Spleen (tissue), 11 donors: ENCODE measurements at regions not wholly inside any gene's neighbourhood (a gene's known extent, or its start where the extent isn't known, plus 50 kb on each side); places are given as distances from the start of the nearest gene placed in this dataset.

Source experiments
- DNase-seq: peaks from one replicate; pipeline ENCODE4 v3.0.0-alpha.2; 2020
- H3K27ac ChIP-seq, 8 donors: fragments of 200-600 bp; sonication (generic) in 7 of 8; 1 replicate in 4 of 8; 2 replicates in 4 of 8; pipeline versions ENCODE4 v1.5.0 to v1.8.0; 2016 to 2021; ENCODE audit warnings: inconsistent platforms in 4 of 8, mild to moderate bottlenecking in 4 of 8, moderate library complexity in 1 of 8
- H3K27me3 ChIP-seq, 7 donors: fragments of 200-600 bp; sonication (generic) in 6 of 7; replicated peaks in 1 of 7; 1 replicate in 4 of 7; 2 replicates in 3 of 7; pipeline versions ENCODE4 v1.5.0 to v1.8.0; 2016 to 2021; ENCODE audit warnings: inconsistent platforms in 3 of 7, mild to moderate bottlenecking in 1 of 7
- H3K36me3 ChIP-seq, 6 donors: fragments of 200-600 bp; sonication (generic) in 5 of 6; 1 replicate in 4 of 6; 2 replicates in 2 of 6; pipeline versions ENCODE4 v1.5.0 to v1.8.0; 2016 to 2021; ENCODE audit warnings: inconsistent platforms in 2 of 6
- H3K4me1 ChIP-seq, 6 donors: fragments of 200-600 bp; sonication (generic) in 5 of 6; 1 replicate in 3 of 6; 2 replicates in 3 of 6; pipeline versions ENCODE4 v1.5.0 to v1.8.0; 2016 to 2021; ENCODE audit warnings: inconsistent platforms in 3 of 6
- H3K4me3 ChIP-seq, 8 donors: fragments of 200-600 bp; sonication (generic) in 7 of 8; 1 replicate in 4 of 8; 2 replicates in 4 of 8; pipeline versions ENCODE4 v1.5.0 to v1.8.0; 2016 to 2021; ENCODE audit warnings: inconsistent platforms in 4 of 8, mild to moderate bottlenecking in 4 of 8, moderate library complexity in 2 of 8
- H3K9me3 ChIP-seq, 8 donors: fragments of 200-600 bp; sonication (generic) in 7 of 8; 1 replicate in 4 of 8; 2 replicates in 4 of 8; pipeline versions ENCODE4 v1.5.0 to v1.8.0; 2016 to 2021; ENCODE audit warnings: inconsistent platforms in 4 of 8
- CTCF ChIP-seq, 11 experiments: fragments of 200-600 bp in 7 of 11; fragments of 450-650 bp in 4 of 11; sonication (generic) in 4 of 11; IDR thresholded peaks in 8 of 11; conservative IDR thresholded peaks in 3 of 11; 1 replicate in 7 of 11; 2 replicates in 4 of 11; pipeline versions ENCODE4 v1.4.0 to v1.8.0; 2016 to 2021; ENCODE audit warnings: antibody characterized with exemption in 11 of 11, inconsistent platforms in 4 of 11, mild to moderate bottlenecking in 1 of 11
- POLR2A ChIP-seq, 3 donors: fragments of 450-650 bp; IDR thresholded peaks; one replicate each; pipeline ENCODE4 v1.5.1; 2017; ENCODE audit warnings: antibody characterized with exemption in 3 of 3, mild to moderate bottlenecking in 1 of 3
- POLR2AphosphoS5 ChIP-seq, 3 donors: sonication (generic); formaldehyde crosslinking; IDR thresholded peaks; one replicate each; pipeline ENCODE4 v1.5.1; 2017; ENCODE audit warnings: antibody characterized with exemption in 3 of 3
- WGBS, 5 donors: extraction: QIAGEN DNeasy Blood & Tissue Kit in 3 of 5; methylation state at CpG; one replicate each; pipeline versions ENCODE4 v1.1.5 to v1.1.7; 2013 to 2018; 5-methylcytosine and 5-hydroxymethylcytosine counted together
- intact Hi-C: fragments of 100-400 bp; cut with DNase I; formaldehyde crosslinking; loops from one replicate; pipeline ENCODE4 v1.15.0; 2023; ENCODE audit warnings: low total_unique reads
- donor health status: healthy with polysubstance abuse.
- donor health status: DM: no; HTN: no; CAD: no; lungs with moderate emphysema.
- donor health status: DM: no; HTN: no; CAD: no.
- donor health status: Bipolar disorder and iron deficiency.
- donor health status: healthy.
- donor health status: DM: no; HTN: no; CAD: no.
- donor health status: DM: yes; HTN: yes; CAD: no.

GRCh38 chr4:54493862-54494261 lies 163.9 kb upstream of the KIT start:
- Histone ChIP-seq H3K9me3 (no peaks in the 10 kb centered on the region), H3K27ac (no peak overlapping the region), H3K36me3 (no peaks in the 10 kb centered on the region), H3K4me1 (no peaks in the 10 kb centered on the region), H3K4me3 (no peak overlapping the region), H3K27me3 (no peaks in the 10 kb centered on the region)
- no peak for TF ChIP-seq CTCF (IDR thresholded peaks at IDR 0.05 in 8 of 11, conservative IDR thresholded peaks at IDR 0.05 in 3 of 11)
- TF ChIP-seq POLR2AphosphoS5 (IDR thresholded peaks at IDR 0.05): no peak
- DNase-seq: no peak
- WGBS, 5 donors: 65 to 82% (median 73%) methylated on average over 3 of the region's 3 CpGs
- intact Hi-C loops: no loop called here

- Histone ChIP-seq H3K4me1 (no peaks in the 10 kb centered on the region), H3K4me3 (no peak overlapping the region), H3K9me3 (no peaks in the 10 kb centered on the region), H3K36me3 (no peaks in the 10 kb centered on the region), H3K27me3 (no peaks in the 10 kb centered on the region), H3K27ac (no peak overlapping the region)
- TF ChIP-seq POLR2AphosphoS5 (IDR thresholded peaks at IDR 0.05) (no peak), POLR2A (IDR thresholded peaks at IDR 0.05) (no peak), CTCF (IDR thresholded peaks at IDR 0.05 in 8 of 11, conservative IDR thresholded peaks at IDR 0.05 in 3 of 11) (no peak)
- DNase-seq: no peak
- 84 to 92% (median 88%) methylated on average over 7 of the region's 7 CpGs for WGBS, 5 donors
- intact Hi-C loops: no loop called here
These were observed 162.7 kb upstream of the KIT start for GRCh38 chr4:54495091-54495490.

GRCh38 chr4:54495641-54496040 lies 162.1 kb upstream of the KIT start:
- no peak overlapping the region for H3K4me3 ChIP-seq
- intact Hi-C loops: no loop called here
- H3K4me1 ChIP-seq: no peaks in the 10 kb centered on the region
- H3K27me3 ChIP-seq: no peaks in the 10 kb centered on the region
- H3K27ac ChIP-seq: no peak overlapping the region
- no peaks in the 10 kb centered on the region for H3K9me3 ChIP-seq
- WGBS, 5 donors: 85 to 98% (median 91%) methylated on average over 3 of the region's 3 CpGs
- no peak for TF ChIP-seq POLR2AphosphoS5 (IDR thresholded peaks at IDR 0.05)
- no peak for TF ChIP-seq CTCF (IDR thresholded peaks at IDR 0.05 in 8 of 11, conservative IDR thresholded peaks at IDR 0.05 in 3 of 11)
- TF ChIP-seq POLR2A (IDR thresholded peaks at IDR 0.05): no peak
- no peak for DNase-seq
- no peaks in the 10 kb centered on the region for H3K36me3 ChIP-seq

GRCh38 chr4:54496412-54496811 lies 161.3 kb upstream of the KIT start:
- no peak overlapping the region for H3K4me3 ChIP-seq
- no peaks in the 10 kb centered on the region for H3K4me1 ChIP-seq
- TF ChIP-seq POLR2A (IDR thresholded peaks at IDR 0.05) (no peak), CTCF (IDR thresholded peaks at IDR 0.05 in 8 of 11, conservative IDR thresholded peaks at IDR 0.05 in 3 of 11) (no peak), POLR2AphosphoS5 (IDR thresholded peaks at IDR 0.05) (no peak)
- no peaks in the 10 kb centered on the region for H3K27me3 ChIP-seq
- no peak for DNase-seq
- H3K36me3 ChIP-seq: no peaks in the 10 kb centered on the region
- no peaks in the 10 kb centered on the region for H3K9me3 ChIP-seq
- WGBS, 5 donors: 12 to 33% (median 22%) methylated on average over 5 of the region's 5 CpGs
- no peak overlapping the region for H3K27ac ChIP-seq
- intact Hi-C loops: no loop called here
